Activated T-helper 1 cell treated with anti-CD3 and anti-CD28 coated beads, Interleukin-2, amount 50 U/mL, for 16 hours (primary cell): ENCODE measurements at regions not wholly inside any gene's neighbourhood (a gene's known extent, or its start where the extent isn't known, plus 50 kb on each side); places are given as distances from the start of the nearest gene placed in this dataset.

ENCODE experiments used
- DNase-seq, 2 donors: peaks; one replicate each; pipeline ENCODE4 v3.0.0-alpha.2; 2020; ENCODE audit warnings: low read depth in 1 of 2, low spot score in 1 of 2

DNA sequence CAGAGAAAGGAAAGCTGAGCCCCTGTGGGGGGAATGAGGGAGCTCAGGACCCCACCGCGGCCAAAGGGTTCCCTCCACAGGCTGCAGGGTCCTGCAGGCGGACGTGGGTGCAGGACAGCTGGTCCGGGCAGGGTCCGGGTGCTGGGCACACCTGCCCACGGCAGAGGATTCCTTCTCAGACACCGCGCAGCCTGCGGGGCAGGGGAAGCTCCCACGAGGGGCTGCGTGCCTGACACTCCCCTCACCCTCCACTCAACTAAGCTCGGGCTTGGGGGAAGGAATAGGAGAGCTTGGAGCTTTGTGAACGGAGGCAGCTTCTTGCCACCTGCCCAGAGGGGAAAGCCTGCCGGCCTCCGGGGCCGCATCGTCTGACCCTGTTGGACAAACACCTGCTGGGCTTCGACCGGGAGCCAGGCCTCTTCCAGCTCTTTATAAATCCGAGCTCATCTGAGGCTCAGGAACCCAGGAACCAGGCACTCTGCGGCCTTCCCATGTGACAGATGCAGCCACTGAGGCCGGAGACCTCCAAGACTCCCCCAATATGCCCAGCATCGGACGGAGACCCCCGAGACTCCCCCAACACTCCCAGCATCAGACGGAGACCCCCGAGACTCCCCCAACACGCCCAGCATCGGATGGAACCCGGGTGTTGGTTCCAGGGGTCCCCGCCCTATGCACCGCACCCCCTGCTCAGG lies 97.3 kb downstream of the PDGFA start:
- no peak for DNase-seq

GRCh38 chr7:422886-423225 lies 96.8 kb downstream of the PDGFA start:
- DNase-seq = no peak

- DNase-seq = no peak
Observed at GRCh38 chr7:423312-424260, 96.1 kb downstream of the PDGFA start.

DNA sequence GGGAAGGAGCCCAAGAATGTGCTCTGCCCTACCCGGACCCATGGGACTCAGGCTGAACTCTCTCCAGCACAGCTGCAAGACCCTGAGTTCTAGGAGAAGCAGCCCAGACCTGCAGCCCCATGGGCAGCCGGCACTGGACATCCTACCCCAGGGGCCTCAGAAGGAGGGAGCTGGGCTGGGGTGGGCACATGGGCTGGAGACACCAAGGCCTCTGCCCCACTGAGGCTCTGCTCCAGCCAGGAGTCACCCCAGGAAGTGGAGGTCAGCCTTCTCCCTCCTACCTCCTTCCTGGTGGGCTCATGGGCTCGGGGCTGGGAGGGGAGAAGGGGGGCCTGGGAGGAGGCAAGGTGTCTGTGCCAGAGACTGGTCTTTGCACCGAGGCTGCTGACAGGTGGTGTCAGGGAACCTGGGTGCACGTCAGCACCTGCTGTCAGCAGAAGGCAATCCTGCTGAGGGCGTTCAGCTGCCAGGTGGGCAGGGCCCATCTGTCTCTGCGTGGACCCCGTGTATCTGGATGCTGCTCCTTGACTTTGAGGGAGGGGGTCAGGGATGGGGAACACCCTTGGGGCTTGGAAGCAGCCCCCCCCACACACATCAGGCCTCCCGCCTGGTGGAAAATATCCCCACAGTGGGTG lies 95.2 kb downstream of the PDGFA start:
- no peak for DNase-seq

DNA sequence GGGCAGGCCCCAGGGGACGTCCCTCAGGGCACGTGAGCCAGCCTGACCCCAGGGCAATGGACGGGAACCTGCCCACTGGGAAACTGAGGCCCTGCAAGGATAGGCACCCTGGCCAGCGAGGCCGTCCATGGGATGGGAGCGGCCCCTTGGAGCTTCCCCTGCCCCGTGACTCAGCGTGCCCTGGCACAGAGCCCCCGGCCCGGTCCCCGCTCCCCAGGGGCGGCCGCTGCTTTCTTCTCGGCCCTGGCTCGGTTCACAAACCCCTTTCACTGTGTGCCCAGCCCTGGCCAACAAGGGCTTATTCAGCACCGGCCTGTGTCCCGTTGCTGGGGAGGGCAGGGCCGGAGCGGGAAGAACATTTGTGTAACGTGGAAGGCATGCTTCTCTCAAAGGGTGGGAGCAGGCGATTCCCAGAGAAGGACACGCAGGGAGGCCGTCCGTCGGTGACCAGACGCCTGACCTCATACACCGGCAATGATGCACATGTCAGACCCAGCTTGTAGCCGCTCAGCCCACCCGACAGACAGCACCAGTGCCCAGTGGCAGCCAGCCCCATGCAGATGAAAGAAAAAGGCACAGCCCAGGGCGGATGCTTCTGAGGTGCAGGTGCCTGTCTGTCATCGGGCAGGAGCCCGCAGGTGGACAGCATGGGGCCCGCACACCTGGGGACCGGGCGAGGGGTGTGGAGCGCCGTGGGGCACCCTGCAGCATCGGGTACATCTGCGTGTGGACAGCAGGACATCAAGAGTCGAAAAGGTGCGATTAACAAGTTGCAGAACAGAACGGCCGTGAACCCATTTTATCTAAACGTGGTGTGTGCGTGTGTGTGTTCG lies 94.5 kb downstream of the PDGFA start:
- no peak for DNase-seq

DNA sequence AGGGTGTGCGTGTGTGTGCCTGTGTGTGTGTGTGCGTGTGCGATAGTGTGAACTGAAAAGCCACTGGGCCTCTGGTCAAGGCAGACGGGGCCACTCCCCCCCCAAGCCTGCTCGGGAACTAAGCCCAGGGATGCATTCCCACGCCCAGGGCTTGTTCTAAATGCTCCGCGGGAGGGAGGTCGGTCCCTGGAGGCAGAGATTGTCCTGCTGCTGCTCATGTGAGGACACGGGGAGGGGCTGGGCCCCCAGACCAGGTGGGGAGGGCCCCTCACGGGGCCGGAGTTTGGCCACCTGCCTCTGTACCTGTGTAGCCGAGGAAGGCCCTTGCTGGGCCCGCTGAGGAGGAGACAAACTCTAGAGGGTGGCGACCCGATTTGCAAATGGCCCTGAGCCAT lies 93.9 kb downstream of the PDGFA start:
- no peak for DNase-seq

- DNase-seq = no peak
Observed at GRCh38 chr7:426510-426909, 93.1 kb downstream of the PDGFA start.

DNA sequence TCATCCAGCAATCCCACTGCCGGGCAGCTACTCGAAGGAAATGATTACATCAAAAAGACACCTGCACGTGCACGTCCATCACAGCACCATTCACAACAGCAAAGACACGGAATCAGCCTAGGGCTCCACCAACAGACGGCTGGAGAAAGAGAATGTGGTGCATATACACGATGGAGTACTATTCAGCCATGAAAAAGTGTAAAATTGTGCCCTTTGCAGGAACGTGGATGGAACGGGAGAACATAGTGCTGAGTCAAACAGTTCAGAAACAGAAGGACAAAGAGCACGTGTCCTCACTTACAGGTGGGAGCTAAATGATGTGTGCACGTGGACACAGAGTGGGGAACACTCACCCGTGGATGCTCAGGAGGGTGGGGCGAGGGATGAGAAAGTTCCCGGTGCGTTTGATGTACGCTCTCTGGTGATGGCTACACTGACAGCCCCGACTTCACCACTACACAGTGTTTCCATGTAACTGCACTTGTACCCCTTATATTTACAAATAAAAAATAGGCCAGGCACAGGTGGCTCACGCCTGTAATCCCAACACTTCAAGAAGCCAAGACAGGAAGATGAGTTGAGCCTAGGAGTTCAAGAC lies 92.0 kb downstream of the PDGFA start:
- DNase-seq = no peak

- no peak for DNase-seq
Observed at GRCh38 chr7:428387-428786, 91.3 kb downstream of the PDGFA start.

DNA sequence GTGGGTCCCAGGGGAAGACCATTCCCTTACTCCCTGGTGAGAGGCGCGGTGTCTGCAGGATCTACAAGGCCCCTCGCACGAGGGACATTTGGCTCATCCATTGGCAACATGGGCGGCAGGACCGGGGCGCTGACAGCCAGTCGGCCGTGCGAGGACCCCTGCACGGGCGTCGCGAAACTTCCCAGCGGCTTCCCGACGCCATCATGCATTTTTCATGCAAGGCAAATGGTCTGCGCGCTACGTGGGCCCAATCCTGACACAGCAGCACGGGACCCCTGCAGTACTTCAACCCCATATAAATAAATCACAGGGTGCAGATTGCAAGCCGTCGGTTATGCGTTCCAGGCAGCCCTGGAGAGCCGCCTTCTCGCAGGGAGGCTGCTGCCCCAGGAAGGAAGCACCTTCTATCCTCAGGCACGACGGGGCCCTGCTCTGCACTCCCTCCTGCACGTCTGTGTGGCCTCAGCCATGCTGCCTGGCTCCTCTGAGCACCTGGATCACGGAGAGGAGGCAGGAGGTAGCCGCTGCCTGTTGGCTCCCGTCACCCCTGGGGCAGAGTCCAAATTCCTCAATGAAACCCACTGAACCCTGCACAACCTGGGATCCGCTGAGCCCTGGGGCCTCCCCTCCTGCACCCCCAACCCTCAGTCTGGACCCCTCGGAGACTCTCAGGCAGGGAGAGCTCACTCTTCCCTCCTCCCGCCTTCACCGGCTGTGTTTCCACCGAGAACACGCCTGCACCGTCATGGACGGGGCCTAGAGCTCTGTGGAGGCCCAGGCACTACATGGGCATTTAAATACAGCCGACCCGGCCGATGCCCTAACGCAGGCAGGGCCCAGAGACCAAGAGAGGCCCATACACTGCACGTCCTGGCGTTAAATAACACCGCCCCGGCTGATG lies 90.5 kb downstream of the PDGFA start:
- no peak for DNase-seq

GRCh38 chr7:429828-430180 lies 89.8 kb downstream of the PDGFA start:
- DNase-seq = no peak

DNA sequence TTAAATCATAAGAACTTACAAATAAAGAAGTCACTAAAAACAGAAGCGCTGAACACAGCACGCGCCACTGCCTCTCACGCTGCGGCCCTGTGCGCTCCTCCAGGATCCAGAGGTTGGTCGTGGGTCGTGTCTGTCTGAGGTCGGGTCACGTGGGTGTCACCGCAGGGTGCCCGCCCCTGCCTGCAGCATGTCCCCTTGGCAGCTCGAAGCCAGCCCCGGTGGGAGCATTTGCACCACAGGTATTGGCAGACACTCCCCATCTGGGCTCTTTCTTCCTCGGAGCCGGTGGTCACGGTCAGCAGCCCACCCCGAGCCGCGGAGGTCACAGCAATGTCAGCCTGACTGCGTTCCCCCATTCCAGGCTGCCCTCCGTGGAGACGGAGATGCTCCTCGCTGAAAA lies 88.6 kb downstream of the PDGFA start:
- DNase-seq = no peak

GRCh38 chr7:431658-432111 lies 88.0 kb downstream of the PDGFA start:
- DNase-seq = no peak

DNA sequence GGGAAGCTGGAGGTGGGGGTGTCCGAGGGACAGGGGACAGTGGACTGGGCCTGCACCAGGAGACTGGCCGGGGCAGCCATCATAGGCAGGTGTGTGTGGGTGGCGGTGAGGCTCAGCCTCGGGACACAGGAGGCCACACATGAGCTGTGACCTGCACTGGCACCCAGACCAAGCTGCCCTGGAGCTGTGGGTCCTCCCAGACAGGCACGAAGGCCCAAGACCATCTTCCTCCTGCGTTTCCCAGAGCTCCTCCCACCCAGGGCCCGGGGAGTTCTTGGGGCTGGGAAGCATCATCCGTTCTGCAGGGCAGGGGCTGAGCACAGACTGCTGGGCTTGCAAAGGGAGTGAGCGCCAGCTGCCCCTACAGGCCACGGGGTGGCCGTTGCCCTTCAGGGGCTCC lies 87.4 kb downstream of the PDGFA start:
- no peak for DNase-seq

DNA sequence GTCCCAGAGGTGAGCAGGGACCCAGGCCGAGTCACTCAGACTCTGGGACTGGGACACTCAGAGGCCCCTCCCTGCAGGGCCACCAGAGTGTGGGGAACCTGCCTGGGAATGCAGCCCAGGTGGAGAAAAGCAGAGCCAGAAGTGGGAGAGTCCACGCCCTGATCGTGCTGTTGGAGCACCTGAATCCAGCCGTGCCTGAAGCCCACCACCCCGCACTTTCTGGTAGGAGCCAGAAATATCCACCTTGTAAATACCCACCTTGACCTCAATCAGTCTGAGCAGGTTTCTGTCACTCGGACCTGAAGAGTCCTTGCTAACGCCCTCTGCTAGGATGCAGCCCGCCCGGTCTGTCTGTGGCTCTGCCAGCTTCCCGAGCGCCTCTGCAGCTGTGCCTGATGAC lies 86.7 kb downstream of the PDGFA start:
- DNase-seq = no peak

- no peak for DNase-seq
Observed at GRCh38 chr7:433558-433957, 86.1 kb downstream of the PDGFA start.

DNA sequence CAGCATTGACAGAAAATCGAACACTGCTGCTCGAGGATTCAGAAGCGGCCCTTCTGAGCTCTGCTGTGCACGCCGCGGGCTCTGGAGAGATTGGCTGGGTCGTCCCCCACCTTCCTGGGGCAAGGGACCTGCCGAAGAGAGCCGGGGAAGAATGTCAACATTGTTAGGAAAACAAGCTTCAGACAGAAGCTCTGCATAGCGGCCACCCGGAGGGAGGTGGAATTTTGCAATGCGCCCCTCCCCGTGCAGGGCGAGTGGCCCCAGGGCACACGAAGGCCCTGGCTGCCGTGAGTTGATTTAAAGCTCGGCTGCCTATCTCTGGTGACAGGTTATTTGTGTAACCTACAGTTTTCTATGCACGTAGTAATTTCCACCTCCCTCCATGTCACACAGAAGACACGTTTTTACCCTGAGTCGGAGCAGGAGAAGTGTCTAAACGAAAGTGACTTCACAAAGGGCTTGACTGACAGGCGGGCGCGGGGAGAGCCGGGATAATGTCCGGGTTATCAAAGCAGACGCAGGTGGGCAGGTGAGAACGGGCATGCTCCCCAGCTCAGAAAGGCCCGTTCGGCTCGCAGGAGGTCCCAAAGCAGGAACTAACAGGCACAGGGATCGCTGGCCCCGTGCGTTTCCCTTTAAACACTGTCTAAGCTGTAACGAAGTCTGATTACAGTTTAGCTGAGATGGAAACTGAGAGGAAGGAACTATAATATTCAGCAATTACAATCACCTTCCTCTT lies 84.6 kb downstream of the PDGFA start:
- DNase-seq = no peak

- no peak for DNase-seq
Observed at GRCh38 chr7:435630-436366, 83.8 kb downstream of the PDGFA start.
